HepG2 (cell line): ENCODE measurements at regions not wholly inside any gene's neighbourhood (a gene's known extent, or its start where the extent isn't known, plus 50 kb on each side); places are given as distances from the start of the nearest gene placed in this dataset.

ENCODE experiments used
- ATAC-seq: fragments of 200-7000 bp; cut with Tn5 transposase; 3 replicates; pipeline ENCODE4 v1.9.1; 2020; ENCODE audit warnings: mild to moderate bottlenecking, moderate library complexity
- BruUV-seq: library from RNA; stranded (reverse); fragments of 400-500 nt; replicated peaks from 2 replicates; lab custom pipeline; 2021; lab: Mats Ljungman, UMichigan
- CTCF ChIA-PET: fragments of 300-600 bp; formaldehyde crosslinking; extraction: SDS; loops from one replicate; lab custom pipeline; 2021; ENCODE audit warnings: low total read pairs, inconsistent platforms, low intra/inter-chr PET ratio; lab: Yijun Ruan, JAX
- POLR2A ChIA-PET: fragments of 350-600 bp; sonication (Branson Sonifier 250); formaldehyde crosslinking; loops from one replicate; lab custom pipeline; 2020; ENCODE audit warnings: antibody characterized with exemption, inconsistent platforms; lab: Yijun Ruan, JAX
- DNase-seq: peaks from one replicate; pipeline ENCODE4 v3.0.0-alpha.2; 2015; ENCODE audit warnings: low spot score
- FAIRE-seq: peaks from 3 replicates; lab custom pipeline; 2011; peaks lifted over from hg19 to GRCh38; lab: Jason Lieb, UNC
- H2AFZ ChIP-seq: one replicate; pipeline ENCODE4 v1.6.1; 2011; ENCODE audit warnings: low read length, inconsistent platforms
- H3K27ac ChIP-seq: fragments of 300-600 bp; 3 replicates; pipeline ENCODE4 v1.8.0; 2011; ENCODE audit warnings: mixed run types, mild to moderate bottlenecking, mixed read lengths, low read length, inconsistent platforms; ENCODE audit not compliant: insufficient read depth; ENCODE audit errors: extremely low read length
- H3K27me3 ChIP-seq, 2 experiments: fragments of 200-600 bp in 1 of 2; 2 replicates in 1 of 2; 3 replicates in 1 of 2; pipeline versions ENCODE4 v1.6.0 to v1.8.0; 2011; ENCODE audit warnings: low read length in 2 of 2, mild to moderate bottlenecking in 2 of 2, moderate library complexity in 2 of 2, inconsistent platforms in 1 of 2; ENCODE audit not compliant: insufficient read depth in 2 of 2, control insufficient read depth in 1 of 2
- H3K36me3 ChIP-seq, 2 experiments: fragments of 200-600 bp in 1 of 2; replicated peaks in 1 of 2; 2 replicates in 1 of 2; 3 replicates in 1 of 2; pipeline versions ENCODE4 v1.5.1 to v1.8.0; 2011; ENCODE audit warnings: low read length in 2 of 2, inconsistent platforms in 1 of 2; ENCODE audit not compliant: insufficient read depth in 2 of 2, control insufficient read depth in 1 of 2
- H3K4me1 ChIP-seq: 2 replicates; pipeline ENCODE4 v1.5.1; 2012; ENCODE audit warnings: low read length, inconsistent platforms; ENCODE audit not compliant: insufficient read depth
- H3K4me2 ChIP-seq: 2 replicates; pipeline ENCODE4 v1.6.0; 2011; ENCODE audit warnings: low read depth, low read length, inconsistent platforms
- H3K4me3 ChIP-seq, 3 experiments: fragments of 200-600 bp in 1 of 3; sonication (generic), shearing (Covaris generic) in 1 of 3; replicated peaks in 1 of 3; 2 replicates each; pipeline ENCODE4 v1.5.1; 2011 to 2016; ENCODE audit warnings: low read length in 3 of 3, inconsistent platforms in 2 of 3, low read depth in 2 of 3, mild to moderate bottlenecking in 2 of 3, control low read depth in 1 of 3, mixed read lengths in 1 of 3; ENCODE audit not compliant: insufficient read depth in 1 of 3
- H3K79me2 ChIP-seq: one replicate; pipeline ENCODE4 v1.6.1; 2011; ENCODE audit warnings: low read length, inconsistent platforms; ENCODE audit not compliant: insufficient read depth
- H3K9ac ChIP-seq: 2 replicates; pipeline ENCODE4 v1.6.0; 2011; ENCODE audit warnings: mild to moderate bottlenecking, low read depth, low read length, inconsistent platforms; ENCODE audit not compliant: insufficient read depth
- H3K9me3 ChIP-seq: 2 replicates; pipeline ENCODE4 v1.5.1; 2012; ENCODE audit warnings: mild to moderate bottlenecking, low read length
- H4K20me1 ChIP-seq: 2 replicates; pipeline ENCODE4 v1.6.0; 2011; ENCODE audit warnings: inconsistent platforms, mild to moderate bottlenecking, low read length, moderate library complexity; ENCODE audit not compliant: insufficient read depth
- ATF7-NPFF ChIP-seq: sonication (generic); formaldehyde crosslinking; IDR thresholded peaks from 2 replicates; pipeline ENCODE4 v1.8.1; 2023; ENCODE audit warnings: mild to moderate bottlenecking, low read depth, missing genetic modification reagents, moderate library complexity
- EEA1 ChIP-seq: sonication (generic); formaldehyde crosslinking; IDR thresholded peaks from 2 replicates; pipeline ENCODE4 v1.5.1; 2020; ENCODE audit warnings: mild to moderate bottlenecking, missing genetic modification reagents, borderline replicate concordance
- FOSL1 ChIP-seq: sonication (generic); formaldehyde crosslinking; IDR thresholded peaks from 2 replicates; pipeline ENCODE4 v1.9.0; 2021; ENCODE audit warnings: missing genetic modification reagents, borderline replicate concordance
- KLF6 ChIP-seq: IDR thresholded peaks from 2 replicates; pipeline ENCODE4 v1.8.0; 2016; ENCODE audit warnings: missing biosample characterization, missing genetic modification reagents
- RFX5 ChIP-seq: IDR thresholded peaks from 2 replicates; pipeline ENCODE4 v1.6.1; 2011; ENCODE audit warnings: low read depth, low read length, improper control_type of control experiment
- SIN3A ChIP-seq: IDR thresholded peaks from 2 replicates; pipeline ENCODE4 v1.6.1; 2011; ENCODE audit warnings: low read depth, mild to moderate bottlenecking, control low read depth, low read length, borderline replicate concordance
- ZNF790 ChIP-seq: sonication (generic); formaldehyde crosslinking; IDR thresholded peaks from 2 replicates; pipeline ENCODE4 v1.8.0; 2022; ENCODE audit warnings: missing genetic modification reagents, mild to moderate bottlenecking, borderline replicate concordance
- WGBS: methylation state at CpG from one replicate; pipeline ENCODE4 v1.1.6; 2017; ENCODE audit warnings: low lambda C conversion rate; 5-methylcytosine and 5-hydroxymethylcytosine counted together
- in situ Hi-C: cut with HindIII; loops from 2 replicates; pipeline ENCODE4 v1.10.0; 2017; ENCODE audit warnings: low pct_unique_long_range_greater_than_20kb; ENCODE audit not compliant: extremely low pct_ligation_motif_present
- intact Hi-C: fragments of 100-400 bp; cut with micrococcal nuclease; formaldehyde crosslinking; loops from one replicate; pipeline ENCODE4 v1.10.0; 2022; ENCODE audit not compliant: unreplicated experiment
- TF ChIP-seq, protein P1 (sequence below), 2 experiments: sonication (generic) in 1 of 2; formaldehyde crosslinking in 1 of 2; IDR thresholded peaks; 2 replicates each; pipeline versions ENCODE4 v1.6.1 to v1.9.0; 2014 to 2022; ENCODE audit warnings: antibody characterized with exemption in 1 of 2, borderline replicate concordance in 1 of 2, inconsistent platforms in 1 of 2, low read depth in 1 of 2, missing genetic modification reagents in 1 of 2
- TF ChIP-seq, protein P2 (sequence below): sonication (generic); formaldehyde crosslinking; IDR thresholded peaks from 2 replicates; pipeline ENCODE4 v1.5.0; 2020; ENCODE audit warnings: missing genetic modification reagents

DNA sequence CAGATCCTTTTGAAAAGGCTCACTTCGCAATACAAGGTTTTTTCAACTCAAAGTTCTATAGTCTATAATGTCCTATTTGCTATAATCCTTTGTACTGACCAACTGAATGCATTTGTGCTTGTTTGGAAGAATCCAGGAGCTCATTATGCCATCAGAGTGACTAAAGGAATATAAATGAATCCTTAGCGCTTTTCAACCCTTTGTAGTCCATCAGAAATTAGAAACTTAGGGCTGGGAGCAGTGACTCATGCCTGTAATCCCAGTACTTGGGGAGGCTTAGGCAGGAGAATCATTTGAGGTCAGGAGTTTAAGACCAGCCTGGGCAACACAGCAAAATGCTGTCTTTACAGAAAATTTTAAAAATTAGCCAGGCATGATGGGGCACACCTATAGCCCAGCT is 330.2 kb upstream of the CHAC2 start:
- no peaks in the 10 kb centered on the region for H3K36me3 ChIP-seq
- ChIA-PET POLR2A (no interaction called here), CTCF (no interaction called here)
- H3K79me2 ChIP-seq = no peaks in the 10 kb centered on the region
- in situ Hi-C loops = no loop called here
- no peak overlapping the region for H3K4me2 ChIP-seq
- H3K9ac ChIP-seq = no peak overlapping the region
- DNase-seq (no peak), ATAC-seq (no peak), FAIRE-seq (no peak)
- intact Hi-C loops = no loop called here
- H3K9me3 ChIP-seq = no peaks in the 10 kb centered on the region
- no peaks in the 10 kb centered on the region for H3K27me3 ChIP-seq
- BruUV-seq = no TSS peak
- H3K27ac ChIP-seq = no peak overlapping the region
- no peak overlapping the region for H3K4me3 ChIP-seq
- H3K4me1 ChIP-seq = no peaks in the 10 kb centered on the region
- 4% methylated on average over 2 of the region's 2 CpGs for WGBS
- H2AFZ ChIP-seq = no peak overlapping the region
- TF ChIP-seq ZNF790 (CRISPR knock-in tag) (no peak), RFX5 (no peak), FOSL1 (no peak), EEA1 (CRISPR knock-in tag) (no peak), SIN3A (no peak), ATF7-NPFF (CRISPR knock-in tag) (no peak), KLF6 (CRISPR knock-in tag) (no peak)
- TF ChIP-seq, protein P1, sequence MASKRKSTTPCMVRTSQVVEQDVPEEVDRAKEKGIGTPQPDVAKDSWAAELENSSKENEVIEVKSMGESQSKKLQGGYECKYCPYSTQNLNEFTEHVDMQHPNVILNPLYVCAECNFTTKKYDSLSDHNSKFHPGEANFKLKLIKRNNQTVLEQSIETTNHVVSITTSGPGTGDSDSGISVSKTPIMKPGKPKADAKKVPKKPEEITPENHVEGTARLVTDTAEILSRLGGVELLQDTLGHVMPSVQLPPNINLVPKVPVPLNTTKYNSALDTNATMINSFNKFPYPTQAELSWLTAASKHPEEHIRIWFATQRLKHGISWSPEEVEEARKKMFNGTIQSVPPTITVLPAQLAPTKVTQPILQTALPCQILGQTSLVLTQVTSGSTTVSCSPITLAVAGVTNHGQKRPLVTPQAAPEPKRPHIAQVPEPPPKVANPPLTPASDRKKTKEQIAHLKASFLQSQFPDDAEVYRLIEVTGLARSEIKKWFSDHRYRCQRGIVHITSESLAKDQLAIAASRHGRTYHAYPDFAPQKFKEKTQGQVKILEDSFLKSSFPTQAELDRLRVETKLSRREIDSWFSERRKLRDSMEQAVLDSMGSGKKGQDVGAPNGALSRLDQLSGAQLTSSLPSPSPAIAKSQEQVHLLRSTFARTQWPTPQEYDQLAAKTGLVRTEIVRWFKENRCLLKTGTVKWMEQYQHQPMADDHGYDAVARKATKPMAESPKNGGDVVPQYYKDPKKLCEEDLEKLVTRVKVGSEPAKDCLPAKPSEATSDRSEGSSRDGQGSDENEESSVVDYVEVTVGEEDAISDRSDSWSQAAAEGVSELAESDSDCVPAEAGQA (IDR thresholded peaks at IDR 0.05; ENCODE audit: low read depth) = no peak
- TF ChIP-seq, protein P1 (CRISPR knock-in tag; IDR thresholded peaks at IDR 0.05; ENCODE audit: borderline replicate concordance) = no peak
- TF ChIP-seq, protein P2, sequence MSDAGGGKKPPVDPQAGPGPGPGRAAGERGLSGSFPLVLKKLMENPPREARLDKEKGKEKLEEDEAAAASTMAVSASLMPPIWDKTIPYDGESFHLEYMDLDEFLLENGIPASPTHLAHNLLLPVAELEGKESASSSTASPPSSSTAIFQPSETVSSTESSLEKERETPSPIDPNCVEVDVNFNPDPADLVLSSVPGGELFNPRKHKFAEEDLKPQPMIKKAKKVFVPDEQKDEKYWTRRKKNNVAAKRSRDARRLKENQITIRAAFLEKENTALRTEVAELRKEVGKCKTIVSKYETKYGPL (CRISPR knock-in tag) = no peak
- H4K20me1 ChIP-seq = no peaks in the 10 kb centered on the region
